HEK293 (cell line): ENCODE measurements at regions not wholly inside any gene's neighbourhood (a gene's known extent, or its start where the extent isn't known, plus 50 kb on each side); places are given as distances from the start of the nearest gene placed in this dataset.

ENCODE experiments used
- GLI4 ChIP-seq: fragments of 450-650 bp; formaldehyde crosslinking; IDR thresholded peaks from 2 replicates; pipeline ENCODE4 v1.5.1; 2016; ENCODE audit warnings: missing biosample characterization, missing genetic modification characterization
- YY1 ChIP-seq: fragments of 450-650 bp; formaldehyde crosslinking; IDR thresholded peaks from 2 replicates; pipeline ENCODE4 v1.5.1; 2018; ENCODE audit warnings: missing biosample characterization, missing genetic modification characterization
- ZNF121 ChIP-seq: fragments of 450-650 bp; formaldehyde crosslinking; IDR thresholded peaks from 2 replicates; pipeline ENCODE4 v1.5.1; 2016; ENCODE audit warnings: missing biosample characterization, missing genetic modification characterization
- ZNF146 ChIP-seq: fragments of 450-650 bp; formaldehyde crosslinking; IDR thresholded peaks from 2 replicates; pipeline ENCODE4 v1.5.1; 2016; ENCODE audit warnings: missing biosample characterization, missing genetic modification characterization
- ZNF416 ChIP-seq: fragments of 450-650 bp; formaldehyde crosslinking; IDR thresholded peaks from 2 replicates; pipeline ENCODE4 v1.5.1; 2016; ENCODE audit warnings: missing biosample characterization, missing genetic modification characterization
- ZNF768 ChIP-seq: fragments of 450-650 bp; formaldehyde crosslinking; IDR thresholded peaks from 2 replicates; pipeline ENCODE4 v1.5.1; 2018; ENCODE audit warnings: missing biosample characterization, mild to moderate bottlenecking, missing genetic modification characterization
- ZNF785 ChIP-seq: fragments of 450-650 bp; formaldehyde crosslinking; IDR thresholded peaks from 2 replicates; pipeline ENCODE4 v1.5.1; 2016; ENCODE audit warnings: missing biosample characterization, missing genetic modification characterization
- TF ChIP-seq, protein P1 (sequence below): fragments of 450-650 bp; formaldehyde crosslinking; IDR thresholded peaks from 2 replicates; pipeline ENCODE4 v1.5.1; 2016; ENCODE audit warnings: missing biosample characterization, missing genetic modification characterization
- TF ChIP-seq, protein P2 (sequence below): fragments of 450-650 bp; formaldehyde crosslinking; IDR thresholded peaks from 2 replicates; pipeline ENCODE4 v1.5.1; 2016; ENCODE audit warnings: missing biosample characterization, missing genetic modification characterization, borderline replicate concordance
- TF ChIP-seq, protein P3 (sequence below): fragments of 450-650 bp; formaldehyde crosslinking; IDR thresholded peaks from 2 replicates; pipeline ENCODE4 v1.5.1; 2016; ENCODE audit warnings: missing biosample characterization, missing genetic modification characterization
- TF ChIP-seq, protein P4 (sequence below): fragments of 450-650 bp; formaldehyde crosslinking; IDR thresholded peaks from 2 replicates; pipeline ENCODE4 v1.5.1; 2016; ENCODE audit warnings: missing biosample characterization, missing genetic modification characterization, low read depth
- TF ChIP-seq, protein P5 (sequence below): fragments of 450-650 bp; formaldehyde crosslinking; IDR thresholded peaks from 2 replicates; pipeline ENCODE4 v1.5.1; 2016; ENCODE audit warnings: missing biosample characterization, missing genetic modification characterization
- TF ChIP-seq, protein P6 (sequence below): fragments of 450-650 bp; formaldehyde crosslinking; IDR thresholded peaks from 2 replicates; pipeline ENCODE4 v1.5.1; 2016; ENCODE audit warnings: missing biosample characterization, missing genetic modification characterization

DNA sequence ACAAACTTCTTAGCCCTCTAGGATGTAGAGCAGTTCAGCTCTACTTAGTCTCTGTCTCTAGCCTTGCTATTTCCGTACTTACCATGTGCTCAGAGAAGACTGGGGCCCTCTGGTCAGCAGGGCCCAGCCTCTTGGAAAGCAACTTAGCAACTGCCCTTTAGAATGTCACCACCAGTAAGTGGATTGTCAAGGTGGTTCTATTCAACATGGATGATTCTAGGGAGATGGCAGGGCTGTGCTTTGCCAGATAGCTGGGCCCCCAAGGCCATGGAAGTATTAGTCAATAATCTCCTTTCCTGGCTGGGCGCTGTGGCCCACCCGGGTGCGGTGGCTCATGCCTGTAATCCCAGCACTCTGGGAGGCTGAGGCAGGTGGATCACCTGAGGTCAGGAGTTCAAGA lies 177.6 kb upstream of the MVB12B start:
- TF ChIP-seq, protein P1, sequence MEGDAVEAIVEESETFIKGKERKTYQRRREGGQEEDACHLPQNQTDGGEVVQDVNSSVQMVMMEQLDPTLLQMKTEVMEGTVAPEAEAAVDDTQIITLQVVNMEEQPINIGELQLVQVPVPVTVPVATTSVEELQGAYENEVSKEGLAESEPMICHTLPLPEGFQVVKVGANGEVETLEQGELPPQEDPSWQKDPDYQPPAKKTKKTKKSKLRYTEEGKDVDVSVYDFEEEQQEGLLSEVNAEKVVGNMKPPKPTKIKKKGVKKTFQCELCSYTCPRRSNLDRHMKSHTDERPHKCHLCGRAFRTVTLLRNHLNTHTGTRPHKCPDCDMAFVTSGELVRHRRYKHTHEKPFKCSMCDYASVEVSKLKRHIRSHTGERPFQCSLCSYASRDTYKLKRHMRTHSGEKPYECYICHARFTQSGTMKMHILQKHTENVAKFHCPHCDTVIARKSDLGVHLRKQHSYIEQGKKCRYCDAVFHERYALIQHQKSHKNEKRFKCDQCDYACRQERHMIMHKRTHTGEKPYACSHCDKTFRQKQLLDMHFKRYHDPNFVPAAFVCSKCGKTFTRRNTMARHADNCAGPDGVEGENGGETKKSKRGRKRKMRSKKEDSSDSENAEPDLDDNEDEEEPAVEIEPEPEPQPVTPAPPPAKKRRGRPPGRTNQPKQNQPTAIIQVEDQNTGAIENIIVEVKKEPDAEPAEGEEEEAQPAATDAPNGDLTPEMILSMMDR (tag by site-specific recombination) = no peak
- no peak for TF ChIP-seq ZNF768 (tag by site-specific recombination)
- TF ChIP-seq, protein P2, sequence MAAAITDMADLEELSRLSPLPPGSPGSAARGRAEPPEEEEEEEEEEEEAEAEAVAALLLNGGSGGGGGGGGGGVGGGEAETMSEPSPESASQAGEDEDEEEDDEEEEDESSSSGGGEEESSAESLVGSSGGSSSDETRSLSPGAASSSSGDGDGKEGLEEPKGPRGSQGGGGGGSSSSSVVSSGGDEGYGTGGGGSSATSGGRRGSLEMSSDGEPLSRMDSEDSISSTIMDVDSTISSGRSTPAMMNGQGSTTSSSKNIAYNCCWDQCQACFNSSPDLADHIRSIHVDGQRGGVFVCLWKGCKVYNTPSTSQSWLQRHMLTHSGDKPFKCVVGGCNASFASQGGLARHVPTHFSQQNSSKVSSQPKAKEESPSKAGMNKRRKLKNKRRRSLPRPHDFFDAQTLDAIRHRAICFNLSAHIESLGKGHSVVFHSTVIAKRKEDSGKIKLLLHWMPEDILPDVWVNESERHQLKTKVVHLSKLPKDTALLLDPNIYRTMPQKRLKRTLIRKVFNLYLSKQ (tag by site-specific recombination) = no peak
- TF ChIP-seq, protein P3, sequence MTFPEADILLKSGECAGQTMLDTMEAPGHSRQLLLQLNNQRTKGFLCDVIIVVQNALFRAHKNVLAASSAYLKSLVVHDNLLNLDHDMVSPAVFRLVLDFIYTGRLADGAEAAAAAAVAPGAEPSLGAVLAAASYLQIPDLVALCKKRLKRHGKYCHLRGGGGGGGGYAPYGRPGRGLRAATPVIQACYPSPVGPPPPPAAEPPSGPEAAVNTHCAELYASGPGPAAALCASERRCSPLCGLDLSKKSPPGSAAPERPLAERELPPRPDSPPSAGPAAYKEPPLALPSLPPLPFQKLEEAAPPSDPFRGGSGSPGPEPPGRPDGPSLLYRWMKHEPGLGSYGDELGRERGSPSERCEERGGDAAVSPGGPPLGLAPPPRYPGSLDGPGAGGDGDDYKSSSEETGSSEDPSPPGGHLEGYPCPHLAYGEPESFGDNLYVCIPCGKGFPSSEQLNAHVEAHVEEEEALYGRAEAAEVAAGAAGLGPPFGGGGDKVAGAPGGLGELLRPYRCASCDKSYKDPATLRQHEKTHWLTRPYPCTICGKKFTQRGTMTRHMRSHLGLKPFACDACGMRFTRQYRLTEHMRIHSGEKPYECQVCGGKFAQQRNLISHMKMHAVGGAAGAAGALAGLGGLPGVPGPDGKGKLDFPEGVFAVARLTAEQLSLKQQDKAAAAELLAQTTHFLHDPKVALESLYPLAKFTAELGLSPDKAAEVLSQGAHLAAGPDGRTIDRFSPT (tag by site-specific recombination) = no peak
- no peak for TF ChIP-seq ZNF785
- no peak for TF ChIP-seq YY1
- TF ChIP-seq GLI4 (tag by site-specific recombination) = no peak
- TF ChIP-seq, protein P4, sequence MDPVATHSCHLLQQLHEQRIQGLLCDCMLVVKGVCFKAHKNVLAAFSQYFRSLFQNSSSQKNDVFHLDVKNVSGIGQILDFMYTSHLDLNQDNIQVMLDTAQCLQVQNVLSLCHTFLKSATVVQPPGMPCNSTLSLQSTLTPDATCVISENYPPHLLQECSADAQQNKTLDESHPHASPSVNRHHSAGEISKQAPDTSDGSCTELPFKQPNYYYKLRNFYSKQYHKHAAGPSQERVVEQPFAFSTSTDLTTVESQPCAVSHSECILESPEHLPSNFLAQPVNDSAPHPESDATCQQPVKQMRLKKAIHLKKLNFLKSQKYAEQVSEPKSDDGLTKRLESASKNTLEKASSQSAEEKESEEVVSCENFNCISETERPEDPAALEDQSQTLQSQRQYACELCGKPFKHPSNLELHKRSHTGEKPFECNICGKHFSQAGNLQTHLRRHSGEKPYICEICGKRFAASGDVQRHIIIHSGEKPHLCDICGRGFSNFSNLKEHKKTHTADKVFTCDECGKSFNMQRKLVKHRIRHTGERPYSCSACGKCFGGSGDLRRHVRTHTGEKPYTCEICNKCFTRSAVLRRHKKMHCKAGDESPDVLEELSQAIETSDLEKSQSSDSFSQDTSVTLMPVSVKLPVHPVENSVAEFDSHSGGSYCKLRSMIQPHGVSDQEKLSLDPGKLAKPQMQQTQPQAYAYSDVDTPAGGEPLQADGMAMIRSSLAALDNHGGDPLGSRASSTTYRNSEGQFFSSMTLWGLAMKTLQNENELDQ (tag by site-specific recombination) = no peak
- TF ChIP-seq, protein P5, sequence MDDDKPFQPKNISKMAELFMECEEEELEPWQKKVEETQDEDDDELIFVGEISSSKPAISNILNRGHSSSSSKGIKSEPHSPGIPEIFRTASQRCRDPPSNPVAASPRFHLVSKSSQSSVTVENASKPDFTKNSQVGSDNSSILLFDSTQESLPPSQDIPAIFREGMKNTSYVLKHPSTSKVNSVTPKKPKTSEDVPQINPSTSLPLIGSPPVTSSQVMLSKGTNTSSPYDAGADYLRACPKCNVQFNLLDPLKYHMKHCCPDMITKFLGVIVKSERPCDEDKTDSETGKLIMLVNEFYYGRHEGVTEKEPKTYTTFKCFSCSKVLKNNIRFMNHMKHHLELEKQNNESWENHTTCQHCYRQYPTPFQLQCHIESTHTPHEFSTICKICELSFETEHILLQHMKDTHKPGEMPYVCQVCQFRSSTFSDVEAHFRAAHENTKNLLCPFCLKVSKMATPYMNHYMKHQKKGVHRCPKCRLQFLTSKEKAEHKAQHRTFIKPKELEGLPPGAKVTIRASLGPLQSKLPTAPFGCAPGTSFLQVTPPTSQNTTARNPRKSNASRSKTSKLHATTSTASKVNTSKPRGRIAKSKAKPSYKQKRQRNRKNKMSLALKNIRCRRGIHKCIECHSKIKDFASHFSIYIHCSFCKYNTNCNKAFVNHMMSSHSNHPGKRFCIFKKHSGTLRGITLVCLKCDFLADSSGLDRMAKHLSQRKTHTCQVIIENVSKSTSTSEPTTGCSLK (tag by site-specific recombination) = no peak
- no peak for TF ChIP-seq ZNF146 (tag by site-specific recombination)
- TF ChIP-seq ZNF416 (tag by site-specific recombination) = no peak
- no peak for TF ChIP-seq ZNF121 (tag by site-specific recombination)
- TF ChIP-seq, protein P6, sequence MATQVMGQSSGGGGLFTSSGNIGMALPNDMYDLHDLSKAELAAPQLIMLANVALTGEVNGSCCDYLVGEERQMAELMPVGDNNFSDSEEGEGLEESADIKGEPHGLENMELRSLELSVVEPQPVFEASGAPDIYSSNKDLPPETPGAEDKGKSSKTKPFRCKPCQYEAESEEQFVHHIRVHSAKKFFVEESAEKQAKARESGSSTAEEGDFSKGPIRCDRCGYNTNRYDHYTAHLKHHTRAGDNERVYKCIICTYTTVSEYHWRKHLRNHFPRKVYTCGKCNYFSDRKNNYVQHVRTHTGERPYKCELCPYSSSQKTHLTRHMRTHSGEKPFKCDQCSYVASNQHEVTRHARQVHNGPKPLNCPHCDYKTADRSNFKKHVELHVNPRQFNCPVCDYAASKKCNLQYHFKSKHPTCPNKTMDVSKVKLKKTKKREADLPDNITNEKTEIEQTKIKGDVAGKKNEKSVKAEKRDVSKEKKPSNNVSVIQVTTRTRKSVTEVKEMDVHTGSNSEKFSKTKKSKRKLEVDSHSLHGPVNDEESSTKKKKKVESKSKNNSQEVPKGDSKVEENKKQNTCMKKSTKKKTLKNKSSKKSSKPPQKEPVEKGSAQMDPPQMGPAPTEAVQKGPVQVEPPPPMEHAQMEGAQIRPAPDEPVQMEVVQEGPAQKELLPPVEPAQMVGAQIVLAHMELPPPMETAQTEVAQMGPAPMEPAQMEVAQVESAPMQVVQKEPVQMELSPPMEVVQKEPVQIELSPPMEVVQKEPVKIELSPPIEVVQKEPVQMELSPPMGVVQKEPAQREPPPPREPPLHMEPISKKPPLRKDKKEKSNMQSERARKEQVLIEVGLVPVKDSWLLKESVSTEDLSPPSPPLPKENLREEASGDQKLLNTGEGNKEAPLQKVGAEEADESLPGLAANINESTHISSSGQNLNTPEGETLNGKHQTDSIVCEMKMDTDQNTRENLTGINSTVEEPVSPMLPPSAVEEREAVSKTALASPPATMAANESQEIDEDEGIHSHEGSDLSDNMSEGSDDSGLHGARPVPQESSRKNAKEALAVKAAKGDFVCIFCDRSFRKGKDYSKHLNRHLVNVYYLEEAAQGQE = no peak
